ENCODE measurements at regions not wholly inside any gene's neighbourhood (a gene's known extent, or its start where the extent isn't known, plus 50 kb on each side); places are given as distances from the start of the nearest gene placed in this dataset.

DNA sequence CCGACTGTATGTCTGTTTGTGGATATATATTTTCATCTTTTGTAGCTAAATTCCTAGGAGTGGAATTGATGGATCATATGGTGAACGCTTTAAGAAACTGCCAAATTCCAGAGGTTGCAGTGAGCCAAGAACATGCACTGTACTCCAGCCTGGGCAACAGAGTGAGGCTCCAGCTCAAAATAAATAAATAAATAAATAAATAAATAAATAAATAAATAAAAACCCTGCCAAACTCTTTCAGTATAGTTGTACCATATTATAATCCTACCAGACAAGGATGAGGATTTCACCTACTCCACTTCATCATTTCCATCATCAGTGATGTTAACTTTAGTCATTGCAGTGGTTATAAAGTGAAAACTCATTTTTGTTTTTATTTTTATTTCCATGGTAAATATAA is 325.1 kb upstream of the ANXA10 start:
- in situ Hi-C loops (cut with HindIII; ENCODE audit: extremely low pct_ligation_motif_present, low pct_unique_long_range_greater_than_20kb) = no loop called here
- BruUV-seq (replicated peaks) = no TSS peak
- TF ChIP-seq ZNF282 (IDR thresholded peaks at IDR 0.05; ENCODE audit: partially characterized antibody) (no peak), U2AF1 (optimal IDR thresholded peaks at IDR 0.05; ENCODE audit: low read depth, low read length) (no peak), CBX5 (CRISPR knock-in tag; IDR thresholded peaks at IDR 0.05; ENCODE audit: borderline replicate concordance) (no peak), RXRA (CRISPR knock-in tag; IDR thresholded peaks at IDR 0.05) (no peak), ZNF205 (CRISPR knock-in tag; IDR thresholded peaks at IDR 0.05) (no peak), ZFP82 (CRISPR knock-in tag; IDR thresholded peaks at IDR 0.05; ENCODE audit: borderline replicate concordance) (no peak), NFE2L1 (CRISPR knock-in tag; IDR thresholded peaks at IDR 0.05; ENCODE audit: borderline replicate concordance) (no peak), ZNF788 (CRISPR knock-in tag; IDR thresholded peaks at IDR 0.05; ENCODE audit: borderline replicate concordance) (no peak), ZNF781 (CRISPR knock-in tag; IDR thresholded peaks at IDR 0.05; ENCODE audit: borderline replicate concordance, not compliant biosample characterization) (no peak), ZNF431 (CRISPR knock-in tag; IDR thresholded peaks at IDR 0.05; ENCODE audit: borderline replicate concordance, low read depth) (no peak), GFI1 (CRISPR knock-in tag; IDR thresholded peaks at IDR 0.05; ENCODE audit: borderline replicate concordance) (no peak), MZF1 (CRISPR knock-in tag; IDR thresholded peaks at IDR 0.05; ENCODE audit: borderline replicate concordance) (no peak)
- TF ChIP-seq, protein P1, sequence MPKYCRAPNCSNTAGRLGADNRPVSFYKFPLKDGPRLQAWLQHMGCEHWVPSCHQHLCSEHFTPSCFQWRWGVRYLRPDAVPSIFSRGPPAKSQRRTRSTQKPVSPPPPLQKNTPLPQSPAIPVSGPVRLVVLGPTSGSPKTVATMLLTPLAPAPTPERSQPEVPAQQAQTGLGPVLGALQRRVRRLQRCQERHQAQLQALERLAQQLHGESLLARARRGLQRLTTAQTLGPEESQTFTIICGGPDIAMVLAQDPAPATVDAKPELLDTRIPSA (CRISPR knock-in tag; IDR thresholded peaks at IDR 0.05; ENCODE audit: borderline replicate concordance) = no peak
- TF ChIP-seq, protein P2, sequence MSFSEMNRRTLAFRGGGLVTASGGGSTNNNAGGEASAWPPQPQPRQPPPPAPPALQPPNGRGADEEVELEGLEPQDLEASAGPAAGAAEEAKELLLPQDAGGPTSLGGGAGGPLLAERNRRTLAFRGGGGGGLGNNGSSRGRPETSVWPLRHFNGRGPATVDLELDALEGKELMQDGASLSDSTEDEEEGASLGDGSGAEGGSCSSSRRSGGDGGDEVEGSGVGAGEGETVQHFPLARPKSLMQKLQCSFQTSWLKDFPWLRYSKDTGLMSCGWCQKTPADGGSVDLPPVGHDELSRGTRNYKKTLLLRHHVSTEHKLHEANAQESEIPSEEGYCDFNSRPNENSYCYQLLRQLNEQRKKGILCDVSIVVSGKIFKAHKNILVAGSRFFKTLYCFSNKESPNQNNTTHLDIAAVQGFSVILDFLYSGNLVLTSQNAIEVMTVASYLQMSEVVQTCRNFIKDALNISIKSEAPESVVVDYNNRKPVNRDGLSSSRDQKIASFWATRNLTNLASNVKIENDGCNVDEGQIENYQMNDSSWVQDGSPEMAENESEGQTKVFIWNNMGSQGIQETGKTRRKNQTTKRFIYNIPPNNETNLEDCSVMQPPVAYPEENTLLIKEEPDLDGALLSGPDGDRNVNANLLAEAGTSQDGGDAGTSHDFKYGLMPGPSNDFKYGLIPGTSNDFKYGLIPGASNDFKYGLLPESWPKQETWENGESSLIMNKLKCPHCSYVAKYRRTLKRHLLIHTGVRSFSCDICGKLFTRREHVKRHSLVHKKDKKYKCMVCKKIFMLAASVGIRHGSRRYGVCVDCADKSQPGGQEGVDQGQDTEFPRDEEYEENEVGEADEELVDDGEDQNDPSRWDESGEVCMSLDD (CRISPR knock-in tag; IDR thresholded peaks at IDR 0.05; ENCODE audit: borderline replicate concordance) = no peak
- TF ChIP-seq, protein P3, sequence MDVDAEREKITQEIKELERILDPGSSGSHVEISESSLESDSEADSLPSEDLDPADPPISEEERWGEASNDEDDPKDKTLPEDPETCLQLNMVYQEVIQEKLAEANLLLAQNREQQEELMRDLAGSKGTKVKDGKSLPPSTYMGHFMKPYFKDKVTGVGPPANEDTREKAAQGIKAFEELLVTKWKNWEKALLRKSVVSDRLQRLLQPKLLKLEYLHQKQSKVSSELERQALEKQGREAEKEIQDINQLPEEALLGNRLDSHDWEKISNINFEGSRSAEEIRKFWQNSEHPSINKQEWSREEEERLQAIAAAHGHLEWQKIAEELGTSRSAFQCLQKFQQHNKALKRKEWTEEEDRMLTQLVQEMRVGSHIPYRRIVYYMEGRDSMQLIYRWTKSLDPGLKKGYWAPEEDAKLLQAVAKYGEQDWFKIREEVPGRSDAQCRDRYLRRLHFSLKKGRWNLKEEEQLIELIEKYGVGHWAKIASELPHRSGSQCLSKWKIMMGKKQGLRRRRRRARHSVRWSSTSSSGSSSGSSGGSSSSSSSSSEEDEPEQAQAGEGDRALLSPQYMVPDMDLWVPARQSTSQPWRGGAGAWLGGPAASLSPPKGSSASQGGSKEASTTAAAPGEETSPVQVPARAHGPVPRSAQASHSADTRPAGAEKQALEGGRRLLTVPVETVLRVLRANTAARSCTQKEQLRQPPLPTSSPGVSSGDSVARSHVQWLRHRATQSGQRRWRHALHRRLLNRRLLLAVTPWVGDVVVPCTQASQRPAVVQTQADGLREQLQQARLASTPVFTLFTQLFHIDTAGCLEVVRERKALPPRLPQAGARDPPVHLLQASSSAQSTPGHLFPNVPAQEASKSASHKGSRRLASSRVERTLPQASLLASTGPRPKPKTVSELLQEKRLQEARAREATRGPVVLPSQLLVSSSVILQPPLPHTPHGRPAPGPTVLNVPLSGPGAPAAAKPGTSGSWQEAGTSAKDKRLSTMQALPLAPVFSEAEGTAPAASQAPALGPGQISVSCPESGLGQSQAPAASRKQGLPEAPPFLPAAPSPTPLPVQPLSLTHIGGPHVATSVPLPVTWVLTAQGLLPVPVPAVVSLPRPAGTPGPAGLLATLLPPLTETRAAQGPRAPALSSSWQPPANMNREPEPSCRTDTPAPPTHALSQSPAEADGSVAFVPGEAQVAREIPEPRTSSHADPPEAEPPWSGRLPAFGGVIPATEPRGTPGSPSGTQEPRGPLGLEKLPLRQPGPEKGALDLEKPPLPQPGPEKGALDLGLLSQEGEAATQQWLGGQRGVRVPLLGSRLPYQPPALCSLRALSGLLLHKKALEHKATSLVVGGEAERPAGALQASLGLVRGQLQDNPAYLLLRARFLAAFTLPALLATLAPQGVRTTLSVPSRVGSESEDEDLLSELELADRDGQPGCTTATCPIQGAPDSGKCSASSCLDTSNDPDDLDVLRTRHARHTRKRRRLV (CRISPR knock-in tag; IDR thresholded peaks at IDR 0.05) = no peak

More for the DNA sequence above, 325.1 kb upstream of the ANXA10 start:
- no peaks in the 10 kb centered on the region for H3K4me1 ChIP-seq (ENCODE audit: insufficient read depth, low read length)
- H3K9ac ChIP-seq (ENCODE audit: insufficient read depth, low read depth, low read length) = no peak overlapping the region
- DNase-seq (ENCODE audit: low spot score) (no peak), FAIRE-seq (no peak), ATAC-seq (no peak)
- H3K27me3 ChIP-seq (ENCODE audit: control insufficient read depth in 1 of 2, insufficient read depth in 2 of 2, low read length in 2 of 2) = no peaks in the 10 kb centered on the region
- CTCF ChIA-PET (ENCODE audit: low intra/inter-chr PET ratio, low total read pairs) = no interaction called here
- POLR2A ChIA-PET = no interaction called here
- H3K9me3 ChIP-seq (ENCODE audit: low read length) = peaks cover 71% of the 10 kb centered on the region
- no peak overlapping the region for H2AFZ ChIP-seq (ENCODE audit: low read length)
- intact Hi-C loops (cut with micrococcal nuclease; ENCODE audit: unreplicated experiment) = no loop called here
- H3K4me3 ChIP-seq (replicated peaks in 1 of 3; ENCODE audit: insufficient read depth in 1 of 3, low read depth in 2 of 3, low read length in 3 of 3) = no peak overlapping the region
- H3K36me3 ChIP-seq (replicated peaks in 1 of 2; ENCODE audit: control insufficient read depth in 1 of 2, insufficient read depth in 2 of 2, low read length in 2 of 2) = no peaks in the 10 kb centered on the region
- no peak overlapping the region for H3K4me2 ChIP-seq (ENCODE audit: low read depth, low read length)
- H3K79me2 ChIP-seq (ENCODE audit: insufficient read depth, low read length) = no peaks in the 10 kb centered on the region
- H3K27ac ChIP-seq (ENCODE audit: extremely low read length, insufficient read depth, low read length) = no peak overlapping the region
- H4K20me1 ChIP-seq (ENCODE audit: insufficient read depth, low read length) = no peaks in the 10 kb centered on the region
- 18% methylated on average over 2 of the region's 2 CpGs for WGBS (ENCODE audit: low lambda C conversion rate)

All from HepG2 (cell line).